Immature natural killer cell (primary cell): ENCODE measurements at regions not wholly inside any gene's neighbourhood (a gene's known extent, or its start where the extent isn't known, plus 50 kb on each side); places are given as distances from the start of the nearest gene placed in this dataset.

Source experiments
- DNase-seq, 3 donors: peaks; one replicate each; pipeline ENCODE4 v3.0.0; 2022; ENCODE audit warnings: mixed read lengths in 1 of 3
- H3K27ac Mint-ChIP-seq, 6 donors: one replicate each; pipeline ENCODE4 v1.8.0; 2020; ENCODE audit warnings: mixed read lengths in 6 of 6, mild to moderate bottlenecking in 5 of 6, inconsistent platforms in 4 of 6, moderate library complexity in 3 of 6
- H3K27me3 Mint-ChIP-seq, 3 donors: one replicate each; pipeline ENCODE4 v1.8.0; 2020 to 2021; ENCODE audit warnings: low read depth in 3 of 3, mild to moderate bottlenecking in 3 of 3, mixed read lengths in 3 of 3, moderate library complexity in 3 of 3, inconsistent platforms in 1 of 3
- H3K36me3 Mint-ChIP-seq, 3 donors: one replicate each; pipeline ENCODE4 v1.8.0; 2020; ENCODE audit warnings: mixed read lengths in 3 of 3, inconsistent platforms in 2 of 3, mild to moderate bottlenecking in 2 of 3
- H3K4me1 Mint-ChIP-seq, 2 donors: one replicate each; pipeline ENCODE4 v1.8.0; 2020; ENCODE audit warnings: inconsistent platforms in 2 of 2, mild to moderate bottlenecking in 2 of 2, mixed read lengths in 2 of 2, moderate library complexity in 1 of 2
- H3K4me3 Mint-ChIP-seq, 5 donors: one replicate each; pipeline ENCODE4 v1.8.0; 2020; ENCODE audit warnings: mild to moderate bottlenecking in 5 of 5, mixed read lengths in 5 of 5, inconsistent platforms in 3 of 5, moderate library complexity in 3 of 5
- H3K9me3 Mint-ChIP-seq, 6 donors: one replicate each; pipeline ENCODE4 v1.8.0; 2020; ENCODE audit warnings: mild to moderate bottlenecking in 6 of 6, mixed read lengths in 6 of 6, inconsistent platforms in 4 of 6, moderate library complexity in 3 of 6

GRCh38 chr6:84428300-84428907, 201.0 kb upstream of the CEP162 start:
- H3K27ac Mint-ChIP-seq = no peak overlapping the region
- H3K9me3 Mint-ChIP-seq = peaks cover 0 to 5% (median 1%) of the 10 kb centered on the region in 6 donors
- no peaks in the 10 kb centered on the region for H3K4me1 Mint-ChIP-seq
- peaks cover 0 to 5% (median 2%) of the 10 kb centered on the region in 3 donors for H3K27me3 Mint-ChIP-seq
- H3K36me3 Mint-ChIP-seq = no peaks in the 10 kb centered on the region
- no peak overlapping the region for H3K4me3 Mint-ChIP-seq
- peak in 1 of 3 donors; percentile 0 for DNase-seq

- Mint-ChIP-seq H3K27me3 (peaks cover 0 to 7% (median 5%) of the 10 kb centered on the region in 3 donors), H3K4me1 (no peaks in the 10 kb centered on the region), H3K36me3 (no peaks in the 10 kb centered on the region), H3K4me3 (no peak overlapping the region), H3K9me3 (peaks cover 0 to 8% (median 0%) of the 10 kb centered on the region in 6 donors), H3K27ac (no peak overlapping the region)
- DNase-seq = no peak
Observed at GRCh38 chr6:84425971-84426705, 198.7 kb upstream of the CEP162 start.

- no peak for DNase-seq
- no peaks in the 10 kb centered on the region for H3K4me1 Mint-ChIP-seq
- H3K36me3 Mint-ChIP-seq = no peaks in the 10 kb centered on the region
- no peak overlapping the region for H3K4me3 Mint-ChIP-seq
- no peak overlapping the region for H3K27ac Mint-ChIP-seq
- H3K27me3 Mint-ChIP-seq = peaks cover 0 to 7% (median 3%) of the 10 kb centered on the region in 3 donors
- H3K9me3 Mint-ChIP-seq = peaks cover 0 to 8% (median 0%) of the 10 kb centered on the region in 6 donors
Observed at GRCh38 chr6:84424956-84425355, 197.5 kb upstream of the CEP162 start.

- H3K4me3 Mint-ChIP-seq = no peak overlapping the region
- H3K4me1 Mint-ChIP-seq = no peaks in the 10 kb centered on the region
- H3K36me3 Mint-ChIP-seq = no peaks in the 10 kb centered on the region
- peaks cover 0 to 12% (median 0%) of the 10 kb centered on the region in 6 donors for H3K9me3 Mint-ChIP-seq
- no peak overlapping the region for H3K27ac Mint-ChIP-seq
- no peak for DNase-seq
- peaks cover 0 to 5% (median 2%) of the 10 kb centered on the region in 3 donors for H3K27me3 Mint-ChIP-seq
Observed at GRCh38 chr6:84422380-84422968, 195.0 kb upstream of the CEP162 start.

DNA sequence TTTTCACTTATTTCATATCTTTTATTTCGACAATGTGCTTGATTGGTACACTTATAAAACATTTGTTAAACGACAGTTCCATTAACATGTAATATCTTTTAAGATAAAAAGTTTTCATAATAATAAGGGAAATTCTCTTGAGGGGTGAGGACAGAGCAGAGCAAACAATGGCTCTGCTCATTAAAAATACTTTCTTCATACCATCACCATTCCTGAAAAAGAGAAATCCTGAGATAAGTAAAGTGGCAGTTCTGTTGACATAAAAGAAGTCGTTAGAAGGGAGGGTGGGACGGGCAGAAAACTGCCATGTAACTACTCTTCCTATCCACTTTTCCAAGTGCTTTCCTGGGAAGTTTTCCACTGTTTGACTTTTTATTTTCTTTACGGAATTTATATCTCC, 193.6 kb upstream of the CEP162 start:
- H3K4me1 Mint-ChIP-seq = no peaks in the 10 kb centered on the region
- H3K27me3 Mint-ChIP-seq = peaks cover 0 to 5% (median 2%) of the 10 kb centered on the region in 3 donors
- H3K9me3 Mint-ChIP-seq = peaks cover 0 to 12% (median under 1%) of the 10 kb centered on the region in 6 donors
- H3K27ac Mint-ChIP-seq = no peak overlapping the region
- no peak overlapping the region for H3K4me3 Mint-ChIP-seq
- no peak for DNase-seq
- no peaks in the 10 kb centered on the region for H3K36me3 Mint-ChIP-seq

- H3K4me3 Mint-ChIP-seq = no peak overlapping the region
- H3K4me1 Mint-ChIP-seq = no peaks in the 10 kb centered on the region
- peaks cover 0 to 2% (median 0%) of the 10 kb centered on the region in 3 donors for H3K27me3 Mint-ChIP-seq
- H3K9me3 Mint-ChIP-seq = peaks cover 0 to 12% (median under 1%) of the 10 kb centered on the region in 6 donors
- H3K27ac Mint-ChIP-seq = no peak overlapping the region
- no peaks in the 10 kb centered on the region for H3K36me3 Mint-ChIP-seq
- DNase-seq = no peak
Observed at GRCh38 chr6:84417260-84417659, 189.8 kb upstream of the CEP162 start.

GRCh38 chr6:84416043-84416657, 188.7 kb upstream of the CEP162 start:
- Mint-ChIP-seq H3K4me1 (no peaks in the 10 kb centered on the region), H3K27me3 (peaks cover 0 to 3% (median 0%) of the 10 kb centered on the region in 3 donors), H3K36me3 (no peaks in the 10 kb centered on the region), H3K4me3 (no peak overlapping the region), H3K9me3 (peaks cover 0 to 6% (median under 1%) of the 10 kb centered on the region in 6 donors), H3K27ac (no peak overlapping the region)
- DNase-seq = no peak

GRCh38 chr6:84415517-84415916, 188.1 kb upstream of the CEP162 start:
- Mint-ChIP-seq H3K9me3 (peaks cover 0 to 6% (median under 1%) of the 10 kb centered on the region in 6 donors), H3K4me3 (no peak overlapping the region), H3K27ac (no peak overlapping the region), H3K36me3 (no peaks in the 10 kb centered on the region), H3K4me1 (no peaks in the 10 kb centered on the region), H3K27me3 (peaks cover 0 to 3% (median 0%) of the 10 kb centered on the region in 3 donors)
- DNase-seq = no peak

DNA sequence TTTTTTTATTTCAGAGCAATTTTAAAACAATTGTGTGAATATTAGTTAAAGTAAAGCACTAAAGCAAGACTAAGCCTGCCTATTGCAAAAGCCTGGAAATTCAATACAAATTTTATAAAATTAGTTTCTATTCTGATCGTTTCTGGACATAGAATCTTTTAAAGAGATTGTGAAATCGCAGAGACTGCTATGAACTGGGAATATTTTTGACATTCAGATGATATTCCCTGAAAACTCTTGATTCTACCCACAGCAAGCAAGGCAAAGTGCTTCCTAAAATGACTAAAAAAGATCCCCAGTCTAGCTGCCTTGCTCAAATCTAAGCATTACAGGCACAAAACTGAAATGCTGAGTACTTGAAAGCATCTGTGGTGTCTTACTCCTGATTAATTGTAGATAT, 187.6 kb upstream of the CEP162 start:
- no peak for DNase-seq
- Mint-ChIP-seq H3K9me3 (peaks cover 0 to 6% (median under 1%) of the 10 kb centered on the region in 6 donors), H3K36me3 (no peaks in the 10 kb centered on the region), H3K4me1 (no peaks in the 10 kb centered on the region), H3K27me3 (peaks cover 0 to 3% (median 0%) of the 10 kb centered on the region in 3 donors), H3K27ac (no peak overlapping the region), H3K4me3 (no peak overlapping the region)

DNA sequence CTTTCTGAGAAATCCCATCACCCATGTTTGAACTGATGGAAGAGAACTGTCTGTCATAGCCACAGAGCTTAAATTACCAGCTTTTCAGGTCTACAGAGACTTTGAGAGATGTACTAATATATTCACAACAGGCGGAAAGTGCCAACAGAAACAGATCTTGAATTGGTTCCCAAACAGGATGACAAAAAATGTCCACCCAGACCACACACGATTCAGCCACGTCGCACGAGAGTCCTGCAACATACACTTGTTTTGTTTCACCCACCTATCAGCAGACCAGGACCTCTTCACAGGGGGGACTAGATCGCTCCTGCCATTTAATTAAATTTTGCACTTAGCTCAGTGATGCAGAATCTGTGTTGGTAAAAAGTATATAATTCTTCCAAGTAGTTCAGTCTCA, 187.1 kb upstream of the CEP162 start:
- no peak overlapping the region for H3K4me3 Mint-ChIP-seq
- no peaks in the 10 kb centered on the region for H3K4me1 Mint-ChIP-seq
- H3K27me3 Mint-ChIP-seq = peaks cover 0 to 3% (median 0%) of the 10 kb centered on the region in 3 donors
- DNase-seq = no peak
- H3K36me3 Mint-ChIP-seq = no peaks in the 10 kb centered on the region
- H3K9me3 Mint-ChIP-seq = peaks cover 0 to 6% (median under 1%) of the 10 kb centered on the region in 6 donors
- H3K27ac Mint-ChIP-seq = no peak overlapping the region

- Mint-ChIP-seq H3K27me3 (peaks cover 0 to 3% (median 0%) of the 10 kb centered on the region in 3 donors), H3K36me3 (no peaks in the 10 kb centered on the region), H3K9me3 (peaks cover 0 to 6% (median 3%) of the 10 kb centered on the region in 6 donors), H3K4me1 (no peaks in the 10 kb centered on the region), H3K27ac (no peak overlapping the region), H3K4me3 (no peak overlapping the region)
- DNase-seq = no peak
Observed at GRCh38 chr6:84411060-84411629, 183.7 kb upstream of the CEP162 start.

- H3K4me1 Mint-ChIP-seq = no peaks in the 10 kb centered on the region
- DNase-seq = no peak
- H3K27ac Mint-ChIP-seq = no peak overlapping the region
- H3K9me3 Mint-ChIP-seq = peaks cover 0 to 6% (median 3%) of the 10 kb centered on the region in 6 donors
- H3K36me3 Mint-ChIP-seq = no peaks in the 10 kb centered on the region
- no peak overlapping the region for H3K4me3 Mint-ChIP-seq
- H3K27me3 Mint-ChIP-seq = peaks cover 0 to 3% (median 0%) of the 10 kb centered on the region in 3 donors
Observed at GRCh38 chr6:84409911-84410310, 182.5 kb upstream of the CEP162 start.

GRCh38 chr6:84408028-84408427, 180.6 kb upstream of the CEP162 start:
- Mint-ChIP-seq H3K4me3 (no peak overlapping the region), H3K9me3 (peaks cover 0 to 6% (median 3%) of the 10 kb centered on the region in 6 donors), H3K36me3 (no peaks in the 10 kb centered on the region), H3K27ac (no peak overlapping the region), H3K4me1 (no peaks in the 10 kb centered on the region), H3K27me3 (peaks cover 0 to 4% (median 0%) of the 10 kb centered on the region in 3 donors)
- no peak for DNase-seq
